ELF-1 (cell line): ENCODE measurements at regions not wholly inside any gene's neighbourhood (a gene's known extent, or its start where the extent isn't known, plus 50 kb on each side); places are given as distances from the start of the nearest gene placed in this dataset.
"Not testable (repeated sequence)": the region's sequence is repeated elsewhere in the genome, so short reads cannot be mapped to it uniquely, and the experiment has no call there.

Source experiments
- DNase-seq: peaks from one replicate; pipeline ENCODE4 v3.0.0-alpha.2; 2016; ENCODE audit warnings: low read depth, low spot score

GRCh38 chr2:53209679-53210458, 557.7 kb upstream of the CHAC2 start:
- DNase-seq, result no peak

DNA sequence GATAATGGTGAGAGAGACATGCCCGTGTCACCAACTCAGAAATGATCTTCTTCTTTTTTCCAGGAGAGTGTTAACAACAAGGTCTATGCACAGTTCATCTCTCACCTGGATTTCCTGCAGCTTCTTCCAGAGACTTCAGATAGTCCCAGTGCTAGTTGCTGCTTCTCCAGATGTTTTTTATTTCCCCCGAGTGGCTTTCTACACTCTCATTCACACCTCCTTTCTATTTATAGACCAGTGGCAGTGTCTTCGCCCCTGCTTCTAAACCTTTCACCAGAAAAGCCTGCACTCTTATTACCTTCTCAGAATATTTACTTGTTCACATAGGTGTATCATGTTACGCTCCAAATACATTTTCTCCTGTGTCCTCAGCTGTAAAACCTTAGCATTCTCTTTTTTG, 558.8 kb upstream of the CHAC2 start:
- DNase-seq, result no peak

GRCh38 chr2:53206226-53206625, 561.4 kb upstream of the CHAC2 start:
- not testable (repeated sequence) for DNase-seq

- no peak for DNase-seq
These were observed 565.5 kb upstream of the CHAC2 start for GRCh38 chr2:53202063-53202462.

DNA sequence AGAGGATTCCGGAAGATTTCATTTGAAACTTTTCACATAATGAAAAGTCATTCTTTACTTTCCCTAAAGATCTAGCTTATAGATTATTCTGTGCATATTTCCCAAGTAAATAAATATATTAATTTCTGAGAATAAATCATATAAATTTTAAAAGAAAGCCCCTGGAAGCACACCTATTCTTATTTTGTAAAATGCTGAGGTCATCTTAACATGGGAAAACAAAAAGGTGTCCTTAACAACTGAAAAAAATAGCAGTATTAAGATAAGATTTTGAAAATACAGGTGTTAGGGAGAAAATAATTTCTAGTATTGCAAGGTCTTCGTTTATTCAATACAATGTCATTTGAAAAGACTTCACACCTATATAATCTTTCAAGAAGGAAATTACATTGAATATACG, 567.5 kb upstream of the CHAC2 start:
- no peak for DNase-seq

DNA sequence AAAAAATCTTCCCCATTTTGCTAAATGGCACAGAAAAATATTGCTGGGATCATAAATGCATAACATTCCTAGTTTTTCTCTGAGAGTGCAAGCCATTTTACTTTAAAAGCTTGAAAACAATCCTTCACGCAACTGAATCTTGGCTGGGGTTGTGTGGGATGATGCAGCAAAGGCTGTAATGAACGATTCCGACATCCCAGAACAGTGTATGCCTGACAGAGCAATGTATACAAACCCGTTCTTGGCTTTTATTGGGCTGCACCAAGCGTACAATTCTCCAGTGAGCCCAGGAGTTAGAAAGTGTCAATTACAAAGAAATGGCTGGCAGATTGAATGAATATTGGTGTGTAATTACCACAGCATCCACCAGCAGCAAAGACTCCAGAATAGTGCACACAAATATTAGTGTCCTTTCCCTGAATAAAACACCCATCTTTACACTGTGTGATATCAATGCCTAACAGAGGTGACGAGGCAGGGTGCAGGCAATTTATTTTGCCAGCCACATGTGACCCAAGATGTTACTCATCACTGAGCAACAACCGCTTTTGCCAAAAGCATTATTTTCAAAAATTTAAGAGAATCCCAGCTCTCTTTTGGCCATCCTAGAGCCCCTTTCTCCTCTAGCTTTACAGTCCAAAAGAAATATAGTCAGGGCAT, 578.6 kb upstream of the CHAC2 start:
- no peak for DNase-seq

DNA sequence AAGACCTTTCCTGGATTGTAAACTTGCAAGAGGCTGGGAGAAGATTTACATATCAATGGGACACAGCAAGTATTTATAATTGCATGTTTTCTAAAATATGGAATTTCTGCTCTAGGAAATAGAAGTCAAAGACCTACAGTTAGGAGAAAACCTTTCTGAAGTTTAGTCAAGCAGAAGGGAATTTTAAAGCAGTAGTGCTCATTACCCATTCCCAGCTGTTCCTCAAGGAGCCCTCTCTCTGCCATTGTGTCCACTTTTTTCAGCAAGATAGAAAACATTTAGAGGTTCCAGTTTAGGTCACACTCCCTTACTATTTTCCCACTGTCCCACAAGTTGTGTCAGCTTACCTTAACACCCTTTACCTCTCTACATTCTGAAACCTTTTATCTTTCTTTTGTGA, 584.0 kb upstream of the CHAC2 start:
- no peak for DNase-seq

GRCh38 chr2:53182601-53183000, 585.0 kb upstream of the CHAC2 start:
- DNase-seq, result no peak

DNA sequence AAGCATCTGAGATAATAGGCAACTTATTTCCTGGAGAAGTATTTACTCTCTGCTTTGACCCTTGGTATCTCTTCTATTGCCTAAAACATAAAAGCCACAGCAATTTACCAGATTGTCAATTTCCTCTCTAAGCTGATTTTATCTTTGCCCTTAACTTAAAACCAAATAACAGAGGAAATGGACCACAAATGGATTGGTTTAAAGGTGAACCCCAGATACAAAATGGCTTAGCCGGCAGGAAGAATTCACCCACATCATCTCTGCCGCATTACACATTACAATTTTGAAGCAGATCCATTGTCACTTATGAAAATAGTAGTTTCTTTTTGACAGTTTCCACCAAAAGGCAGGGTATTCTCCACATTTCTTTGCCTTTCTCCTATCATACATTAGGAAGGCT, 585.8 kb upstream of the CHAC2 start:
- DNase-seq, result no peak

- DNase-seq, result no peak
These were observed 590.3 kb upstream of the CHAC2 start for GRCh38 chr2:53177327-53177726.

DNA sequence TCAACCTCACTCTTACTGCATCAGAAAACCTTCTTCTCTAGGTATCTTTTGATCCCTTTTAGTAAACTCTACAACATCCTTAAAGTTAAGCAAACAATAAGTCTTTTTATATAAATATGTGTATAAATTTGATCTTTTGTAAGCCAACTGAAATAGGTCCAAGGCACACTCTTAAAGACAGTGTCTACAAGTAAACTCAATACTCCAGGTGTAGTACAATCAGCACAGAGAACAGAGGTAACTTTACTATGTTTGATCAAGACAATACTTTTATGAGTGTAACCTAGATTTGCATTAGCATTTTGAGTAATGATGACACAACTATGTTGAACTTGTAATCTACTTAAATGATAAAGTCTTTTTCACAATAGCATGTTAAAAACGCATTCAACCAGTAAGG, 593.1 kb upstream of the CHAC2 start:
- no peak for DNase-seq

DNA sequence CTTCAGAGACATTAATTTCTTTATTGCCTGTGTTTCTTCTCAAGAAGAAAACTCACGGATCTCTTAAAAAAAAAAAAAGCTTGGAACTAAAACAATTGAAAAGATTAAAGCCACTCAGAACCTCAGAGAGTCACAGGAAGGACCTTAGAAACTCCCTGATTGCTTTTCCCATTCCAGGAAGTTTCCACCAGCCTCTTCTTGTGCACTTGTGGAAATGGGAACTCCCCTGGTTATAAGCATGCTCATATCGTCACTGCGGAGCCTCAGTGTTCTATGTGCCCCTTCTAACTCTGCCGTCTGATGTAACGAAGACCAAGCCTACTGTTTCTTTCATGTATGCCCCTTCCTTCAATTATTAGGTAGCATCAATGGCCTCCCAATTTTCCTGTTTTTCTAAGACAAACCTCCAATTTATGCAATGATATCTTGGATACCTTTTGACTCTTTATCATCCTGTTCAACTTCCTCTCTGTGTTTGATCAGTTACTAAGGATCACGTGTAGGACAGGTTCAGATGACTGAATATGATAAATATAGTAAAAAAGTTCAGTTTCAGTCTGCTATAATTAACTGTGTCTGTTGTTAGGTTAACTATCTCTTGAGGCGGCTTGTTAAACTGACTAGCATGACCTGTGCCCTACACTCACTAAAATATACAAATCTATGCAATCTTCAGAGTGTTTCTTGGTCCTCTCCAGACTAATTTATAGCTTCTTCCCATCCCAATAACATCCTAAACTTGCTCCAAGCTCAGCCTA, 593.7 kb upstream of the CHAC2 start:
- no peak for DNase-seq

DNA sequence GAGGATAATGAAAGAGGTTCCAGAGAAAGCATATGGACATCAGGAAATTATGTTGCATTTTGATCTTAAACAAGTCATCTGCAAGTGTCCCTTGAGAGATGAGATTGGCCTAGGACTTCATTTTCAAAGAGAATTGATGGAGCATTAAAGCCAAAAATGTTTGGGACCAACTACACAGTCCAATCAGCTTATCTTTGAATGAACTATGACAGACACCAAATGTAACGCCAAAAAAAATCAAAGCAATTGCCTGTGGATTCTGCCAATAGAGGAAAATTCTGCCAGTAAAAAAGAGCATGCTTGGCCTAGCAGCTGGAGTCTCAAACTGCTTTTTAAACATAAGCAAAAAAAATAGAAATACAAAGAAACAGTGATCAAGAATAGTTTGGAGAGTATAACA, 594.5 kb upstream of the CHAC2 start:
- no peak for DNase-seq

- no peak for DNase-seq
These were observed 597.1 kb upstream of the CHAC2 start for GRCh38 chr2:53170466-53170865.

- no peak for DNase-seq
These were observed 600.4 kb upstream of the CHAC2 start for GRCh38 chr2:53167227-53167626.

- no peak for DNase-seq
These were observed 617.5 kb upstream of the CHAC2 start for GRCh38 chr2:53150146-53150545.

GRCh38 chr2:53148221-53148620, 619.4 kb upstream of the CHAC2 start:
- DNase-seq, result no peak

GRCh38 chr2:53131416-53131815, 636.2 kb upstream of the CHAC2 start:
- DNase-seq, result no peak

- DNase-seq, result no peak
These were observed 637.1 kb upstream of the CHAC2 start for GRCh38 chr2:53130441-53130943.

GRCh38 chr2:53129851-53130250, 637.8 kb upstream of the CHAC2 start:
- no peak for DNase-seq

DNA sequence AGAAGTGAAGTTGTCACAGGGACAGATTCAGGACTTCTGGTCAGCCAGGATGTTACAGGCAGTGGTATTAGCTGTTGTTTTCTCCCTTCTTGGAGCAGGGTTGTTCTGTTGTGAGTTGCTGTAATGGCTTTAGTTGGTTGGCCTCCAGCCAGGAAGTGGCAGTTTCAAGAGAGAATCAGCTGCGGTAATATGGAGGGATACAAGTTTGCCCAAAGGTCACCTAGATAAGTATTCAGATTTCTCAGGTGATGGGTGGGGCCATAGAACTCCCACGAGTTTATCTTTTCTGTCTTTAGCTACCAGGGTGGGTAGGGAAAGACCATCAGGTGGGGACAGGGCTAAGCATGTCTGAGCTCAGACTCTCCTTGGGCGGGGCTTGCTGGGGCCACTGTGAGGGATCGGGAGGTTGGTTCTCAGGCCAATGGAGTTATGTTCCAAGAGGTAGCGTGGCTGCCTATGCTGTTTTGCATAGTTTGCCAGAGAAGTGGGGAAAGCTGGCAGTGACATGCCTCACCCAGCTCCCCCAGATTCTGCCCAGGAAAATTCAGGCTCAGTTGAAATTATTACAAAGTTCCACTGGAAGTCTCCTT, 640.4 kb upstream of the CHAC2 start:
- no peak for DNase-seq

- DNase-seq, result no peak
These were observed 652.6 kb upstream of the CHAC2 start for GRCh38 chr2:53114991-53115390.
